ENCODE measurements at regions not wholly inside any gene's neighbourhood (a gene's known extent, or its start where the extent isn't known, plus 50 kb on each side); places are given as distances from the start of the nearest gene placed in this dataset.
"Not testable (repeated sequence)": the region's sequence is repeated elsewhere in the genome, so short reads cannot be mapped to it uniquely, and the experiment has no call there.

DNA sequence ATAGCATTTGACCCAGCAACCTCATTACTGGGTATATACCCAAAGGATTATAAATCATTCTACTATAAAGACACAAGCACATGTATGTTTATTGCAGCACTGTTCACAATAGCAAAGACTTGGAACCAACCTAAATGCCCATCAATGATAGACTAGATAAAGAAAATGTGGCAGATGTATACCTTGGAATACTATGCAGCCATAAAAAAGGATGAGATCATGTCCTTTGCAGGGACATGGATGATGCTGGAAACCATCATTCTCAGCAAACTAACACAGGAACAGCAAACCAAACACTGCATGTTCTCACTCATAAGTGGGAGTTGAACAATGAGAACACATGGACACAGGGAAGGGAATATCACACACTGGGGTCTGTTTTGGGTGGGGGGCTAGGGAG is 140.5 kb upstream of the SP8 start:
- TF ChIP-seq, protein P1, sequence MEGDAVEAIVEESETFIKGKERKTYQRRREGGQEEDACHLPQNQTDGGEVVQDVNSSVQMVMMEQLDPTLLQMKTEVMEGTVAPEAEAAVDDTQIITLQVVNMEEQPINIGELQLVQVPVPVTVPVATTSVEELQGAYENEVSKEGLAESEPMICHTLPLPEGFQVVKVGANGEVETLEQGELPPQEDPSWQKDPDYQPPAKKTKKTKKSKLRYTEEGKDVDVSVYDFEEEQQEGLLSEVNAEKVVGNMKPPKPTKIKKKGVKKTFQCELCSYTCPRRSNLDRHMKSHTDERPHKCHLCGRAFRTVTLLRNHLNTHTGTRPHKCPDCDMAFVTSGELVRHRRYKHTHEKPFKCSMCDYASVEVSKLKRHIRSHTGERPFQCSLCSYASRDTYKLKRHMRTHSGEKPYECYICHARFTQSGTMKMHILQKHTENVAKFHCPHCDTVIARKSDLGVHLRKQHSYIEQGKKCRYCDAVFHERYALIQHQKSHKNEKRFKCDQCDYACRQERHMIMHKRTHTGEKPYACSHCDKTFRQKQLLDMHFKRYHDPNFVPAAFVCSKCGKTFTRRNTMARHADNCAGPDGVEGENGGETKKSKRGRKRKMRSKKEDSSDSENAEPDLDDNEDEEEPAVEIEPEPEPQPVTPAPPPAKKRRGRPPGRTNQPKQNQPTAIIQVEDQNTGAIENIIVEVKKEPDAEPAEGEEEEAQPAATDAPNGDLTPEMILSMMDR (IDR thresholded peaks at IDR 0.05; ENCODE audit: low read length): not testable (repeated sequence)
- not testable (repeated sequence) for TF ChIP-seq EZH2 (optimal IDR thresholded peaks at IDR 0.05; ENCODE audit: low read depth, low read length)

All from MM.1S (cell line).